Ishikawa (cell line): ENCODE measurements at regions not wholly inside any gene's neighbourhood (a gene's known extent, or its start where the extent isn't known, plus 50 kb on each side); places are given as distances from the start of the nearest gene placed in this dataset.

Source experiments
- CEBPB ChIP-seq: IDR thresholded peaks from 2 replicates; pipeline ENCODE4 v1.6.1; 2012
- EP300 ChIP-seq: IDR thresholded peaks from 2 replicates; pipeline ENCODE4 v1.6.1; 2012; ENCODE audit warnings: borderline replicate concordance
- NFIC ChIP-seq: IDR thresholded peaks from 2 replicates; pipeline ENCODE4 v1.6.1; 2012
- TAF1 ChIP-seq: IDR thresholded peaks from 2 replicates; pipeline ENCODE4 v1.6.1; 2012; ENCODE audit warnings: low read depth, mild to moderate bottlenecking
- YY1 ChIP-seq: IDR thresholded peaks from 2 replicates; pipeline ENCODE4 v1.6.1; 2012; ENCODE audit warnings: low read depth
- TF ChIP-seq, protein P1 (sequence below): IDR thresholded peaks from 2 replicates; pipeline ENCODE4 v1.6.1; 2012
- TF ChIP-seq, protein P2 (sequence below): IDR thresholded peaks from 2 replicates; pipeline ENCODE4 v1.6.1; 2012; ENCODE audit warnings: low read depth, mild to moderate bottlenecking

DNA sequence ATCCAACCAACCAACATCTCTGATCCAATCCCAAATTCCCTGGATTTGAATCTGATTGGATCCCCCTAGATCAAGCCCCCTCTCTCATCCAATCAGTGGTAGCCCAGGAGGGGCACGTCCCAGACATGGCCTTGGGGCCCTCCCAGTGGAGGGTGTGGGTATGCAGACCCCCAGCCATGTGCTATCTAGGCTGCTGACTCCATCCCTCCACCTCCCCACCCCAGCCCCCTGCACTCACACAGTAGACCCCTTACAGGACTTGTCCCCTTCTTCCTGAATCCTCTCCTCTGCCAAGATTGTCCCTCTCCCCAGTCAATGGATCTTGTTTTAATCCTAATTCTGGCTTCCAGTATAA lies 153.4 kb downstream of the OAT start:
- TF ChIP-seq CEBPB, result no peak
- TF ChIP-seq, protein P1, sequence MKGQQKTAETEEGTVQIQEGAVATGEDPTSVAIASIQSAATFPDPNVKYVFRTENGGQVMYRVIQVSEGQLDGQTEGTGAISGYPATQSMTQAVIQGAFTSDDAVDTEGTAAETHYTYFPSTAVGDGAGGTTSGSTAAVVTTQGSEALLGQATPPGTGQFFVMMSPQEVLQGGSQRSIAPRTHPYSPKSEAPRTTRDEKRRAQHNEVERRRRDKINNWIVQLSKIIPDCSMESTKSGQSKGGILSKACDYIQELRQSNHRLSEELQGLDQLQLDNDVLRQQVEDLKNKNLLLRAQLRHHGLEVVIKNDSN, result no peak
- no peak for TF ChIP-seq YY1
- TF ChIP-seq, protein P2, sequence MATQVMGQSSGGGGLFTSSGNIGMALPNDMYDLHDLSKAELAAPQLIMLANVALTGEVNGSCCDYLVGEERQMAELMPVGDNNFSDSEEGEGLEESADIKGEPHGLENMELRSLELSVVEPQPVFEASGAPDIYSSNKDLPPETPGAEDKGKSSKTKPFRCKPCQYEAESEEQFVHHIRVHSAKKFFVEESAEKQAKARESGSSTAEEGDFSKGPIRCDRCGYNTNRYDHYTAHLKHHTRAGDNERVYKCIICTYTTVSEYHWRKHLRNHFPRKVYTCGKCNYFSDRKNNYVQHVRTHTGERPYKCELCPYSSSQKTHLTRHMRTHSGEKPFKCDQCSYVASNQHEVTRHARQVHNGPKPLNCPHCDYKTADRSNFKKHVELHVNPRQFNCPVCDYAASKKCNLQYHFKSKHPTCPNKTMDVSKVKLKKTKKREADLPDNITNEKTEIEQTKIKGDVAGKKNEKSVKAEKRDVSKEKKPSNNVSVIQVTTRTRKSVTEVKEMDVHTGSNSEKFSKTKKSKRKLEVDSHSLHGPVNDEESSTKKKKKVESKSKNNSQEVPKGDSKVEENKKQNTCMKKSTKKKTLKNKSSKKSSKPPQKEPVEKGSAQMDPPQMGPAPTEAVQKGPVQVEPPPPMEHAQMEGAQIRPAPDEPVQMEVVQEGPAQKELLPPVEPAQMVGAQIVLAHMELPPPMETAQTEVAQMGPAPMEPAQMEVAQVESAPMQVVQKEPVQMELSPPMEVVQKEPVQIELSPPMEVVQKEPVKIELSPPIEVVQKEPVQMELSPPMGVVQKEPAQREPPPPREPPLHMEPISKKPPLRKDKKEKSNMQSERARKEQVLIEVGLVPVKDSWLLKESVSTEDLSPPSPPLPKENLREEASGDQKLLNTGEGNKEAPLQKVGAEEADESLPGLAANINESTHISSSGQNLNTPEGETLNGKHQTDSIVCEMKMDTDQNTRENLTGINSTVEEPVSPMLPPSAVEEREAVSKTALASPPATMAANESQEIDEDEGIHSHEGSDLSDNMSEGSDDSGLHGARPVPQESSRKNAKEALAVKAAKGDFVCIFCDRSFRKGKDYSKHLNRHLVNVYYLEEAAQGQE, result no peak
- no peak for TF ChIP-seq EP300
- TF ChIP-seq TAF1, result no peak
- TF ChIP-seq NFIC, result no peak
